ENCODE measurements at regions not wholly inside any gene's neighbourhood (a gene's known extent, or its start where the extent isn't known, plus 50 kb on each side); places are given as distances from the start of the nearest gene placed in this dataset.

DNA sequence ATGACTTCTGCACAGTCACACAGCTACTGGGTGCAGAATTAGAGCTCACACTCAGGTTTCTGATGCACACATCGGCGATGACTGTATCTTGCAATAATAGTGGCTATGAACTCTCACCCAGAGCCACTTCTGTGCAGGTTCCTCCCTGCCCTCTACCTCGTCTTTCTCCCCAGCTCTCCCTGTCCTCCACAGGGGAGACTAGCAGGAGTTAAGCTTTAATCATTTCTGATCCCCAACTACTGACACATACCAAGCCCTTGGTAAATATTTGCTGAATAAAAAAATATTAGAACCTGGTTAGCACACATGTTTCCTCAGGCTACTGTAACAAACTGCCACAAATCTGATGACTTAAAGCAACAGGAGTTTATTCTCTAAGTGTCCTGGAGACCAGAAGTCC is 222.7 kb upstream of the FOXA2 start:
- TF ChIP-seq, protein P1, sequence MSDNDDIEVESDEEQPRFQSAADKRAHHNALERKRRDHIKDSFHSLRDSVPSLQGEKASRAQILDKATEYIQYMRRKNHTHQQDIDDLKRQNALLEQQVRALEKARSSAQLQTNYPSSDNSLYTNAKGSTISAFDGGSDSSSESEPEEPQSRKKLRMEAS (IDR thresholded peaks at IDR 0.05; ENCODE audit: insufficient read depth, insufficient read length): no peak
- TF ChIP-seq CTCF (IDR thresholded peaks at IDR 0.05; ENCODE audit: extremely low read depth in 1 of 2, insufficient read depth in 1 of 2, low read depth in 1 of 2, low read length in 2 of 2): no peak

Measured in endothelial cell of umbilical vein (primary cell).